Gastroesophageal sphincter (tissue), 4 donors: ENCODE measurements at regions not wholly inside any gene's neighbourhood (a gene's known extent, or its start where the extent isn't known, plus 50 kb on each side); places are given as distances from the start of the nearest gene placed in this dataset.

Experiments used
- ATAC-seq: fragments of 150-250 bp; one replicate; pipeline ENCODE4 v1.9.1; 2016; ENCODE audit warnings: mild to moderate bottlenecking, moderate library complexity
- H3K27ac ChIP-seq, 4 donors: fragments of 200-600 bp; sonication (generic) in 3 of 4; 1 replicate in 3 of 4; 2 replicates in 1 of 4; pipeline ENCODE4 v1.5.1; 2016 to 2019
- H3K27me3 ChIP-seq: fragments of 200-600 bp; sonication (generic); one replicate; pipeline ENCODE4 v1.5.1; 2019
- H3K36me3 ChIP-seq, 2 donors: fragments of 200-600 bp; sonication (generic); one replicate each; pipeline ENCODE4 v1.5.1; 2019; ENCODE audit warnings: control low read depth in 1 of 2
- H3K4me1 ChIP-seq, 3 donors: fragments of 200-600 bp; sonication (generic); 1 replicate in 2 of 3; 2 replicates in 1 of 3; pipeline ENCODE4 v1.5.1; 2016 to 2019; ENCODE audit warnings: control low read depth in 2 of 3
- H3K4me3 ChIP-seq, 2 donors: fragments of 200-600 bp; sonication (generic); one replicate each; pipeline ENCODE4 v1.5.1; 2019; ENCODE audit warnings: mild to moderate bottlenecking in 1 of 2, moderate library complexity in 1 of 2
- H3K9me3 ChIP-seq, 3 donors: fragments of 200-600 bp; sonication (generic); one replicate each; pipeline ENCODE4 v1.5.1; 2017 to 2019; ENCODE audit warnings: control low read depth in 2 of 3
- CTCF ChIP-seq, 4 experiments: fragments of 200-600 bp in 2 of 4; fragments of 450-650 bp in 2 of 4; sonication (generic) in 1 of 4; IDR thresholded peaks; one replicate each; pipeline ENCODE4 v1.5.1; 2017 to 2019; ENCODE audit warnings: antibody characterized with exemption in 4 of 4, mild to moderate bottlenecking in 2 of 4, moderate library complexity in 2 of 4
- EP300 ChIP-seq: sonication (generic); formaldehyde crosslinking; IDR thresholded peaks from one replicate; pipeline ENCODE4 v1.6.1; 2017; ENCODE audit warnings: antibody characterized with exemption, mild to moderate bottlenecking
- POLR2A ChIP-seq, 2 donors: fragments of 450-650 bp; IDR thresholded peaks; one replicate each; pipeline ENCODE4 v1.6.1; 2017; ENCODE audit warnings: antibody characterized with exemption in 2 of 2, mild to moderate bottlenecking in 2 of 2, moderate library complexity in 1 of 2
- POLR2AphosphoS5 ChIP-seq: sonication (generic); formaldehyde crosslinking; IDR thresholded peaks from one replicate; pipeline ENCODE4 v1.6.1; 2017; ENCODE audit warnings: antibody characterized with exemption
- WGBS, 2 donors: methylation state at CpG; one replicate each; pipeline ENCODE4 v1.1.5; 2018; ENCODE audit warnings: low coverage in 1 of 2; 5-methylcytosine and 5-hydroxymethylcytosine counted together

GRCh38 chr3:170637306-170637705, 51.4 kb upstream of the SLC7A14 start:
- H3K27me3 ChIP-seq: peaks cover 5% of the 10 kb centered on the region
- 94 to 96% methylated on average over 3 of the region's 3 CpGs for whole genome bisulfite sequencing, 2 donors

GRCh38 chr3:170636400-170636973, 50.6 kb upstream of the SLC7A14 start:
- no peak overlapping the region for H3K4me3 ChIP-seq
- no peaks in the 10 kb centered on the region for H3K4me1 ChIP-seq
- H3K9me3 ChIP-seq: no peaks in the 10 kb centered on the region
- no peak for TF ChIP-seq EP300
- no peak for TF ChIP-seq CTCF (IDR thresholded peaks at IDR 0.05)
- TF ChIP-seq POLR2A (IDR thresholded peaks at IDR 0.05): no peak
- TF ChIP-seq POLR2AphosphoS5: no peak
- ATAC-seq: no peak
- no peaks in the 10 kb centered on the region for H3K36me3 ChIP-seq
- WGBS, 2 donors: 48 to 62% methylated on average over 4 to 5 of the region's 5 CpGs
- H3K27me3 ChIP-seq: peaks cover 5% of the 10 kb centered on the region
- no peak overlapping the region for H3K27ac ChIP-seq

More at GRCh38 chr3:170637306-170637705, 51.4 kb upstream of the SLC7A14 start:
- ATAC-seq: no peak
- no peak for TF ChIP-seq EP300
- TF ChIP-seq POLR2AphosphoS5: no peak
- no peak for TF ChIP-seq CTCF (IDR thresholded peaks at IDR 0.05)
- TF ChIP-seq POLR2A (IDR thresholded peaks at IDR 0.05): no peak
- Histone ChIP-seq H3K9me3 (no peaks in the 10 kb centered on the region), H3K4me3 (no peak overlapping the region), H3K36me3 (no peaks in the 10 kb centered on the region), H3K27ac (no peak overlapping the region), H3K4me1 (no peaks in the 10 kb centered on the region)
